OCI-LY7 (cell line): ENCODE measurements at regions not wholly inside any gene's neighbourhood (a gene's known extent, or its start where the extent isn't known, plus 50 kb on each side); places are given as distances from the start of the nearest gene placed in this dataset.

Experiments
- BruUV-seq: library from RNA; stranded (reverse); fragments of 400-500 nt; replicated peaks from 2 replicates; lab custom pipeline; 2021; lab: Mats Ljungman, UMichigan
- CTCF ChIA-PET: fragments of 300-600 bp; sonication (Branson Sonifier 250); formaldehyde crosslinking; loops from one replicate; lab custom pipeline; 2022; ENCODE audit warnings: antibody characterized with exemption; ENCODE audit not compliant: unreplicated experiment; lab: Charles Lee
- POLR2A ChIA-PET: fragments of 300-600 bp; sonication (Branson Sonifier 250); formaldehyde crosslinking; loops from one replicate; lab custom pipeline; 2022; ENCODE audit warnings: antibody characterized with exemption; lab: Charles Lee
- DNase-seq: peaks from one replicate; pipeline ENCODE4 v3.0.0-alpha.2; 2015; ENCODE audit warnings: low spot score
- H2AFZ ChIP-seq: fragments of 200-600 bp; sonication (generic), shearing (Covaris generic); 2 replicates; pipeline ENCODE4 v1.6.1; 2014; ENCODE audit warnings: mild to moderate bottlenecking, antibody characterized with exemption, low read length, moderate library complexity
- H3K27ac ChIP-seq: fragments of 200-600 bp; sonication (generic); 2 replicates; pipeline ENCODE4 v1.5.1; 2014; ENCODE audit warnings: mixed run types, low read depth, mild to moderate bottlenecking, moderate library complexity, low read length, inconsistent platforms; ENCODE audit not compliant: poor library complexity, severe bottlenecking
- H3K36me3 ChIP-seq: fragments of 200-600 bp; sonication (generic); 2 replicates; pipeline ENCODE4 v1.6.1; 2014; ENCODE audit warnings: mild to moderate bottlenecking, antibody characterized with exemption, low read length, moderate library complexity, mixed read lengths; ENCODE audit not compliant: insufficient read depth
- H3K4me1 ChIP-seq: fragments of 200-600 bp; sonication (generic); 2 replicates; pipeline ENCODE4 v1.5.1; 2014; ENCODE audit warnings: mild to moderate bottlenecking, low read length; ENCODE audit not compliant: insufficient read depth, poor library complexity, severe bottlenecking
- H3K4me2 ChIP-seq: fragments of 200-600 bp; sonication (generic); 2 replicates; pipeline ENCODE4 v1.6.1; 2014; ENCODE audit warnings: mild to moderate bottlenecking, low read length
- H3K4me3 ChIP-seq: fragments of 200-600 bp; sonication (generic); 2 replicates; pipeline ENCODE4 v1.5.1; 2014; ENCODE audit warnings: mild to moderate bottlenecking, low read depth, low read length; ENCODE audit not compliant: poor library complexity, severe bottlenecking
- H3K79me2 ChIP-seq: fragments of 200-600 bp; sonication (generic); 2 replicates; pipeline ENCODE4 v1.6.1; 2016; ENCODE audit warnings: low read depth, mild to moderate bottlenecking, low read length, moderate library complexity, mixed read lengths; ENCODE audit not compliant: insufficient read depth
- H3K9me2 ChIP-seq: fragments of 200-600 bp; sonication (generic); 2 replicates; pipeline ENCODE4 v1.6.1; 2016; ENCODE audit warnings: mild to moderate bottlenecking, low read length, mixed read lengths; ENCODE audit not compliant: insufficient read depth
- H3K9me3 ChIP-seq: fragments of 200-600 bp; sonication (generic); 2 replicates; pipeline ENCODE4 v1.6.1; 2014; ENCODE audit warnings: mild to moderate bottlenecking, mixed run types, low read length, mixed read lengths
- H4K20me1 ChIP-seq: fragments of 200-600 bp; sonication (generic); 2 replicates; pipeline ENCODE4 v1.6.1; 2014; ENCODE audit warnings: mild to moderate bottlenecking, antibody characterized with exemption, low read length, moderate library complexity, mixed read lengths; ENCODE audit not compliant: insufficient read depth
- CTCF ChIP-seq: fragments of 200-600 bp; sonication (generic); conservative IDR thresholded peaks from 2 replicates; pipeline ENCODE4 v1.5.1; 2014; ENCODE audit warnings: mild to moderate bottlenecking, antibody characterized with exemption, low read length, moderate library complexity, mixed read lengths
- EZH2phosphoT487 ChIP-seq: fragments of 200-600 bp; sonication (generic); IDR thresholded peaks from 2 replicates; pipeline ENCODE4 v1.6.1; 2018; ENCODE audit warnings: low read depth, borderline replicate concordance, mild to moderate bottlenecking, mixed run types, antibody characterized with exemption, low read length, moderate library complexity, mixed read lengths
- intact Hi-C: fragments of 100-400 bp; cut with micrococcal nuclease; formaldehyde crosslinking; loops from one replicate; pipeline ENCODE4 v1.10.0; 2022; ENCODE audit not compliant: unreplicated experiment

GRCh38 chr4:189126040-189126439 lies 814.6 kb upstream of the FRG1 start:
- H3K9me2 ChIP-seq, result no peaks in the 10 kb centered on the region
- H3K27ac ChIP-seq, result no peak overlapping the region
- H3K9me3 ChIP-seq, result no peaks in the 10 kb centered on the region
- CTCF ChIA-PET, result no interaction called here
- BruUV-seq, result no TSS peak
- H3K4me3 ChIP-seq, result no peak overlapping the region
- no peaks in the 10 kb centered on the region for H3K36me3 ChIP-seq
- no peaks in the 10 kb centered on the region for H3K79me2 ChIP-seq
- TF ChIP-seq EZH2phosphoT487 (no peak), CTCF (no peak)
- H3K4me1 ChIP-seq, result no peaks in the 10 kb centered on the region
- no peak overlapping the region for H3K4me2 ChIP-seq
- intact Hi-C loops, result no loop called here
- H2AFZ ChIP-seq, result no peak overlapping the region
- H4K20me1 ChIP-seq, result no peaks in the 10 kb centered on the region
- no peak for DNase-seq
- POLR2A ChIA-PET, result no interaction called here

- no peaks in the 10 kb centered on the region for H4K20me1 ChIP-seq
- H3K9me3 ChIP-seq, result no peaks in the 10 kb centered on the region
- intact Hi-C loops, result no loop called here
- no peak overlapping the region for H2AFZ ChIP-seq
- H3K4me3 ChIP-seq, result no peak overlapping the region
- no peaks in the 10 kb centered on the region for H3K9me2 ChIP-seq
- TF ChIP-seq EZH2phosphoT487, result no peak
- TF ChIP-seq CTCF, result no peak
- ChIA-PET CTCF (no interaction called here), POLR2A (no interaction called here)
- no peak overlapping the region for H3K4me2 ChIP-seq
- H3K36me3 ChIP-seq, result no peaks in the 10 kb centered on the region
- H3K4me1 ChIP-seq, result no peaks in the 10 kb centered on the region
- DNase-seq, result no peak
- H3K27ac ChIP-seq, result no peak overlapping the region
- H3K79me2 ChIP-seq, result no peaks in the 10 kb centered on the region
- BruUV-seq, result no TSS peak
Observed at GRCh38 chr4:189128341-189128740, 812.3 kb upstream of the FRG1 start.

GRCh38 chr4:189129044-189129694 lies 811.5 kb upstream of the FRG1 start:
- BruUV-seq, result no TSS peak
- no peak overlapping the region for H3K27ac ChIP-seq
- no peaks in the 10 kb centered on the region for H4K20me1 ChIP-seq
- H3K36me3 ChIP-seq, result no peaks in the 10 kb centered on the region
- H3K4me2 ChIP-seq, result no peak overlapping the region
- no peaks in the 10 kb centered on the region for H3K9me3 ChIP-seq
- H3K4me3 ChIP-seq, result no peak overlapping the region
- no peaks in the 10 kb centered on the region for H3K79me2 ChIP-seq
- DNase-seq, result no peak
- H2AFZ ChIP-seq, result no peak overlapping the region
- no peak for TF ChIP-seq EZH2phosphoT487
- no peak for TF ChIP-seq CTCF
- no peaks in the 10 kb centered on the region for H3K9me2 ChIP-seq
- CTCF ChIA-PET, result no interaction called here
- no peaks in the 10 kb centered on the region for H3K4me1 ChIP-seq
- POLR2A ChIA-PET, result interaction anchor here (0.6 kb wide), 1 partner anchor 1887 kb away, joined by 3 read pairs; no protein-coding TSS in a partner anchor
- intact Hi-C loops, result no loop called here
